GM18511 (cell line): ENCODE measurements at regions not wholly inside any gene's neighbourhood (a gene's known extent, or its start where the extent isn't known, plus 50 kb on each side); places are given as distances from the start of the nearest gene placed in this dataset.
"Not testable (repeated sequence)": the region's sequence is repeated elsewhere in the genome, so short reads cannot be mapped to it uniquely, and the experiment has no call there.

Source experiments
- ATAC-seq: cut with Tn5 transposase; IDR thresholded peaks from one replicate; pipeline ENCODE4 v1.9.1; 2021; ENCODE audit warnings: mild to moderate bottlenecking, moderate library complexity; ENCODE audit not compliant: unreplicated experiment

GRCh38 chr13:68851026-68851425, 1256.6 kb upstream of the ATXN8OS start:
- no peak for ATAC-seq

- ATAC-seq: no peak
Measured at GRCh38 chr13:68850160-68850559, 1257.5 kb upstream of the ATXN8OS start.

- ATAC-seq: no peak
Measured at GRCh38 chr13:68846663-68847062, 1261.0 kb upstream of the ATXN8OS start.

- no peak for ATAC-seq
Measured at GRCh38 chr13:68834375-68834774, 1273.3 kb upstream of the ATXN8OS start.

GRCh38 chr13:68816715-68817114, 1290.9 kb upstream of the ATXN8OS start:
- ATAC-seq: no peak

GRCh38 chr13:68813180-68813796, 1294.3 kb upstream of the ATXN8OS start:
- ATAC-seq: no peak

GRCh38 chr13:68810660-68811059, 1297.0 kb upstream of the ATXN8OS start:
- no peak for ATAC-seq

- no peak for ATAC-seq
Measured at GRCh38 chr13:68808456-68808855, 1299.2 kb upstream of the ATXN8OS start.

GRCh38 chr13:68806125-68806524, 1301.5 kb upstream of the ATXN8OS start:
- ATAC-seq: no peak

GRCh38 chr13:68784275-68784674, 1323.4 kb upstream of the ATXN8OS start:
- ATAC-seq: no peak

- no peak for ATAC-seq
Measured at GRCh38 chr13:68759617-68760016, 1348.0 kb upstream of the ATXN8OS start.

GRCh38 chr13:68749796-68750195, 1357.8 kb upstream of the ATXN8OS start:
- no peak for ATAC-seq

GRCh38 chr13:68748038-68748437, 1359.6 kb upstream of the ATXN8OS start:
- ATAC-seq: no peak

GRCh38 chr13:68745502-68745901, 1362.1 kb upstream of the ATXN8OS start:
- ATAC-seq: no peak

- no peak for ATAC-seq
Measured at GRCh38 chr13:68736961-68737360, 1370.7 kb upstream of the ATXN8OS start.

GRCh38 chr13:68727798-68728197, 1379.8 kb upstream of the ATXN8OS start:
- no peak for ATAC-seq

GRCh38 chr13:68727165-68727564, 1380.5 kb upstream of the ATXN8OS start:
- no peak for ATAC-seq

GRCh38 chr13:68719815-68720214, 1387.8 kb upstream of the ATXN8OS start:
- ATAC-seq: no peak

GRCh38 chr13:68715651-68716050, 1392.0 kb upstream of the ATXN8OS start:
- ATAC-seq: no peak

GRCh38 chr13:68714292-68714691, 1393.3 kb upstream of the ATXN8OS start:
- no peak for ATAC-seq

- ATAC-seq: no peak
Measured at GRCh38 chr13:68713394-68713793, 1394.2 kb upstream of the ATXN8OS start.

GRCh38 chr13:68708336-68708908, 1399.2 kb upstream of the ATXN8OS start:
- no peak for ATAC-seq

GRCh38 chr13:68706044-68706443, 1401.6 kb upstream of the ATXN8OS start:
- ATAC-seq: not testable (repeated sequence)
